C1 segment of cervical spinal cord (tissue), 14 donors: ENCODE measurements at regions not wholly inside any gene's neighbourhood (a gene's known extent, or its start where the extent isn't known, plus 50 kb on each side); places are given as distances from the start of the nearest gene placed in this dataset.
"Not testable (repeated sequence)": the region's sequence is repeated elsewhere in the genome, so short reads cannot be mapped to it uniquely, and the experiment has no call there.

Experiments
- DNase-seq, 14 donors: peaks; one replicate each; lab custom pipeline; 2025; lab: John Stamatoyannopoulos, UW

DNA sequence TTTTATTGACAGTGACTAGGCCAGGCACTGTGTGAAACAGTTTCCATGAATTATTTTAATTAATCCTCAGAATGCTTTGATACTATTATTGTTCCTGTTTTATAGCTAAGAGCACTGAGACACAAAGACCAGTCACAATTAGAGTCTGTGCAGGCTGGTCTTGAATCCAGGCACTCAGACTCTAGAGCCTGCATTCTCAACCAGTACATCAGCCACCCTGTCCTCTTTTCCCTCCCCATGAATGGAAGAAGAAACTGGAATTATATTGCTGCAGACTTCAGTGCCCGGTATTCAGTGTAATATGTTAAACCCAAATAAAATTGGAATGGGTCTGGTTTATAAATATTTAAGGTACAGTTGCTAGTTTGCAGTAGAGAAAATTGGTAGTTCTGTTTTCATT is 303.0 kb upstream of the RGS6 start:
- DNase-seq: no peak

DNA sequence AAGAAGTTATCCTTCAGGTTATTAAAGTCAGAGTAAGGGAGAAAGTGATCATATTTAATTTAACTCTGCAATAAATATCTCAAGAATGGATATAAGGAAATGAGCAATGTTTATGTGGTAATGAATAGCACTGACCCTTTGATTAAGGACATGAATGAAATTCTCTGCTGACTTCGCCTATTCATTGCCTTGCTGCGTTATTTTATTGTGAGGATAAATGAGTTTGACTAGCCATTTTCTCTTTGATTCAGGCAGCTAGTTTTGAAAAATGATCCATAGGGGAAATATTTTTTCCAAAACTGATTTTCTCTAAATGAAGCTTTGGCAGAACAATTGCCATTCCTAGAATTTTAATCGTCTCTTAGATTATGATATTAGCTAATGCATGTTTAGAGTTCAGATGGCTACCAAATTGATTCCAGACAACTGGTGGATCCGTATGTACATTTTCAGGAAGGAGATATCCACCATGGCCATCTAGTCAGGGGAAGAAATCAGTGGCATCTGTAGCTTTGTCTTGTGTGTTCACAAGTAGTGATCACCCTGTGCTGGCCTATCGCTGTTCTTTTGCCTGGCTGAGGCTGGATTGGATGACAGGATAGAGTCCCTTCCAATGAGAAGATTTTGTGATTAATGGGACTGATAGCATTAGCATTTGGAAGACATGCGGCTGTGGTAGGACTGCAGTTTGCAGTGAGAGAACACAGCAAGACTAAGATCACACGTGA is 302.3 kb upstream of the RGS6 start:
- DNase-seq: no peak

DNA sequence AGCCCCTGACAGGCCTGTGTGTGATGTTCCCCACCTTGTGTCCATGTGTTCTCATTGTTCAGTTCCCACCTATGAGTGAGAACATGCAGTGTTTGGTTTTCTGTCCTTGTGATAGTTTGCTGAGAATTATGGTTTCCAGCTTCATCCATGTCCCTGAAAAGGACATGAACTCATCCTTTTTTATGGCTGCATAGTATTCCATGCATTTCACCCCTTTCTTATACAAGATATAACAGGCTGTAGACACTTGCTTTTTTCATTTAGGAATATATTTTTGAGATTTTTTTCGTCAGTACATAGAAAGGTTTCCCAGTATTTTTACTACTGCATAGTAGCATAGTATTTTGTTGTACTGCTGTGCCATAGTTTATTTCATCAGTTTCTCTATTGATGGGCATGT is 301.2 kb upstream of the RGS6 start:
- DNase-seq: not testable (repeated sequence)

DNA sequence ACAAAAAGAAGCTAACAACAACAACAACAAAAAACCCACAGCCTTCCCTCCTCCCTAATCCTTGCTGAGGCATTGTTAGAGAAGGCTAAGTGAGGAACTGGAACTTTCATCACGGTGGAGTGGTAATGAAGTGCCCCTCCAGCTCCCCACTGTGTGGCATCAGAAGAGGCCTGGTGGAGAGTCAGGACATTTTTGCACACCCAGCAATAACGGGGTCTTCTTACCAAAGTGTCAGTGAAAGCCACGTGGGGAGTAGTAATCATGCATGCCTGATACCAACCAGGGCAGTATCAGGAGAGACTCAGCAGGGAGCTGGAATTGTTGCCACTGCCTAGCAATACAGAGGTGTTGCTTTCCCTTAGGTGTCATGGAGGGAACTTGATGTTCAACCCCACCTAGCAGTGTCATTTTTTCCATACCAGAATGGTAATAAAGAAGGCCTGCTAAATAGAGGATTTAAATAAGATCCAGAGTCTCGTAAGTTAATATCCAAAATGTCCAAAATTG is 299.7 kb upstream of the RGS6 start:
- DNase-seq: no peak

DNA sequence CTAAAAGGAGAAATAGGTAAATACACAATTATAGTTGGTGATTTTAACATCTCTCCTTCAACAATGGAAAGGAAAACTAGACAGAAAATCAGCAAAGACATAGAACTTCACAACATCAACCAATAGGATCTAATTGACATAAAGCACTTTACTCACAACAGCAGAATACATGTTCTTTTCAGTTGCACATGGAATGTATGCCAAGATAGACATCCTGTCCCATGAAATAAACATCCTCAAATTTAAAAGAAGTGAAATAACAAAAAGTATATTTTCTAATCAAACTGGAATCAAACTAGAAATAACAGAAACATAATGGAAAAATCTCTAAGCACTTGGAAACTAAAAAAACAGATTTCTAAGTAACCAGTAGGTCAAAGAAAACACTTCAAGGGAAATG is 296.2 kb upstream of the RGS6 start:
- no peak for DNase-seq

DNA sequence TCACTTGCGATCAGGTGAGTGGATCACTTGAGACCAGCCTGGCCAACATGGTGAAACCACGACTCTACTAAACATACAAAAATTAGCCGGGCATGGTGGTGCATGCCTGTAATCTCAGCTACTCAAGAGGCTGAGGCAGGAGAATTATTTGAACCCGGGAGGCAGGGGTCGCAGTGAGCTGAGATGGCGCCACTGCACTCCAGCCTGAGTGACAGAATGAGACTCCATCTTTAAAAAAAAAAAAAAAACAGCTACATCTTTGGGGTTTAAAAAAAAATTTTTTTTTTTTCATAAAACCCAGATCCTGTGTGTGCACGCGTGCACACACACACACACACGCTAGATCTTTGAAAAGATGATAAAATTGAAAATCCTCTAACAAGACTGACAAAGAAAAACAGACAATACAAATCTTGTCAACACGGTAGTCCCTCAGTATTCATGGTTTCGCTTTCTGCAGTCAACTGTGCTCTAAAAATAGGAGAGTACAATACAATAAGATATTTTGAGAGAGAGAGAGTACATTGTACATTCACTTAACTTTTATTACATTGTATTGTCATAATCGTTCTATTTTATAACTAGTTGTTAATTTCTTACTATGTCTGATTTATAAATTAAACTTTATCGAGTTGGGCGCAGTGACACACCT is 295.3 kb upstream of the RGS6 start:
- no peak for DNase-seq

DNA sequence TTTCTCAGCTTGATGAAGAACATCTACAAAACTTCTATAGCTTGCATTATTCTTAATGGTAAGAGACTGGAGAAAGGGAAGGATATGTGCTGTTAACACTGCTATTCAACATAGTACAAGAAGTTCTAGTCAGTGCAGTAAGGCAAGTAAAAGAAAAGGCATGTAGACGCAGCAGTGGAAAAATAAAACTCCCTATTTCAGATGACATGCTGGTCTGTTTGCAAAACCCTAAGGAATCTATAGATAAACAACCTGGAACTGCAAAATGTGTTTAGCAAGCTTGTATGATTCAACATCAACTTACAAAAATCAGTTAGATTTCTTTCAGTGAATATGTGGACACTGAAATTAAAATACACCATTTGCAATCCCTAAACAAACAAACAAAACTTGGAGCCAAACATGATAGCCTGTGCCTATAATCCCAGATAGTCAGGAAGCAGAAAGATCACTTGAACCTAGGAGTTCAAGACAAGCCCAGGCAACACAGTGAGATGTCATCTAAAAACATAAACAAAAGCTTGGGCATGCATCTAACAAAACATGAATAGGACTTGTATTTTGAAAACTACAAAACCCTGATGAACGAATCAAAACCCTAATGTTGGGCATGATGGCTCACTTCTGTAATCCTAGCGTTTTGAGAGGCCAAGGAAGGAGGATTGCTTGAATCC is 293.6 kb upstream of the RGS6 start:
- DNase-seq: no peak

DNA sequence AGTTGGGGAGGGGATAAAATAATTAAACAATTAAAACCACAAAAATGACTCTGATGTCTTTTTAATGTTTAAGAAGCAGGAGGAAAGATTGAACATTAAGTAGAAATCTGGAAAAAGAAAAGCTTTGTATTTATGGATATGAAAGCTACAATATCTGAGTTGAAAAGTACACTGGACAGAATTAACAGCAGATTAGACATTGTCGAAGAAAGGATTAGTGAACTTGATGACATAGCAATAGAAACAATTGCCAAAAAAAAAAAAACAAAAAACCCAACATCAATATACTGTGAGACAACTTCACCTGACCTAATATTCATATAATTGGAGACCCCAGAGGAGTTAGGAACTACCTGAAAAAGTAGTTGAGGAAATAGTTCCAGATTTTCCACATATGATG is 289.5 kb upstream of the RGS6 start:
- DNase-seq: no peak

DNA sequence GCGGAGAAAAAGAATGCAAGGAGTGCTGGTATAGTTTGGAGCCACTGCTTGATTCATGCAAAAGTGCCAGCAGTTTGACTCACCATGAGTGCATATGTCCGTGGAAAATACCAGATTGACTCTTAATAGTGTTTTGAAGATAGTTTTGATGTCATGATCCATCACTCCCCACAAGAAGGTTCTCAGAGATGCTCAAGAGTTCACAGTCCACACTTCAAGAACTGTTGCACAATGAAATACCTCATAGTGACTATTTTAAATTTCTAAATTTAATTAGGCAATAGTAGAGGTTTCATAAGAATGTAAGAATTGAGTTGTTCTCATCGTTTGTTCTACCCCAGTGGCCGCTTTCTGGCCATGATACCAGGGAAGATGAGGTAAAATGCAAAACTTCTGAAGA is 286.6 kb upstream of the RGS6 start:
- DNase-seq: no peak

DNA sequence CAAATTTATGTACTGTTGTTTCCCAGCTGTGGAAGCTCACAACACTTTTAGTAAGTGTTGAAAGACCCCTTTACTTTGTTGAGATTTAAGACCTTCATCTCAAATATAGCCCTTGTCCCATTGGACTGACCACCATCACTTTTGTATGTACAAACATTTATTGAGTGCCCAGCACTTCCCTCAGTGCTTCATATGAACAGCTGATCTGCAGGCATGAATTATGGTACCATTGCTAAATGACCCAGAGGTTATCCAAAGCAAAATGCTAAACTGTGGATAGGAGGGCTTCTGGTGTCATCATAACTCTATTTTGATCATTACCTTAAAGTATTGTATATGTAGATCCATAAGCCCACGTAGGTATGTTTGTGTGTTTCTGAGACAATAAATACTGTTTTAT is 285.7 kb upstream of the RGS6 start:
- no peak for DNase-seq

DNA sequence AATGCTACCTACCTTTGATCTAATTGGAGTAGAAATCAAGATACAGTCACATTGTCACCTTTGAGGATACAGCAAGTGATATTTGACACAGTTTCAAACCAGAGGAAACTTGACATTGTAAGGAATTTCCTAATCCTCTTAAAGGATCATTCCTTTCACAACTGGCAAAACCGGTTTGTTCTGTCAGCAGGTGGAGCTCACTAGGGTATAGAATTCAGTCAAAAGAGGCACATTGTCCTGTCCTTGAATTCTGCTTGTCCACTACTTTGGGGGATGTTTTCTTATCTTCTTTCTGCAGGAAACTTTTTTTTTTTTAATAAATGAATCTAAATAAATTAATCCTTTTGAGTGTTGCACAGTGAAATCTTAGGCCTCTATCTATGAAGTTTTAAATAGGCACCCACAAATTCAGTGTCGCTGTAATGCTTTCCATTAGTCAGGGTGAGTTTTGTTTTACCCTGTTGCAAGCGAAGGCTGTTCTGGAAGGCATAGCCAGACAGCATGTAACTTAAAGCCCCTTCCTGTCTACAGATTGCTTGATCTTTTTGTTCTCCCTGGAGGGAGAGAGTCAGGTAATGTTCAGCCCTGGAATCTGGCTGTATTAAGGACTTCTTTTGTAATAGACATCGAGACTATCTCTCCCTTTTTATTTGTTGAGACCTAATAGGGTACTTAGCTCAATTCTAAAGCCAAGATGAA is 285.0 kb upstream of the RGS6 start:
- no peak for DNase-seq

DNA sequence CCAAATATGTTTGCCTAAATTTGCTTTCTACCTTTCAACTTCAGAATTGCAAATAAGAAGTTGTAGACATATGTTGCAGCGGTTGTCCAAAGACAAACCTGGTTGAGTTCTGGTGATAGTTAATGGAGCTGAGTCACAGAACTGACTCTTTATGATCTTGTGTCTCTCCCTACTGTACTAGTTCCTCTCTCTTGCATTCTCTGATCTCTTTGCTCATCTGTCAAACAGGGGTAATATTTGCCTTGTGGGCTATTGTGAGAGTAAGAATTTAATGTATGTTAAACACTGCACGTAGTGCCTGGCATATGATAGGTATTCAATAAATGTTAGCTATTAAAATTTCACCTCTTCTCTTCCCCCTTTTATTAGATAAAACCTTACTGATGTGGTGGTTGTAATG is 283.5 kb upstream of the RGS6 start:
- no peak for DNase-seq

DNA sequence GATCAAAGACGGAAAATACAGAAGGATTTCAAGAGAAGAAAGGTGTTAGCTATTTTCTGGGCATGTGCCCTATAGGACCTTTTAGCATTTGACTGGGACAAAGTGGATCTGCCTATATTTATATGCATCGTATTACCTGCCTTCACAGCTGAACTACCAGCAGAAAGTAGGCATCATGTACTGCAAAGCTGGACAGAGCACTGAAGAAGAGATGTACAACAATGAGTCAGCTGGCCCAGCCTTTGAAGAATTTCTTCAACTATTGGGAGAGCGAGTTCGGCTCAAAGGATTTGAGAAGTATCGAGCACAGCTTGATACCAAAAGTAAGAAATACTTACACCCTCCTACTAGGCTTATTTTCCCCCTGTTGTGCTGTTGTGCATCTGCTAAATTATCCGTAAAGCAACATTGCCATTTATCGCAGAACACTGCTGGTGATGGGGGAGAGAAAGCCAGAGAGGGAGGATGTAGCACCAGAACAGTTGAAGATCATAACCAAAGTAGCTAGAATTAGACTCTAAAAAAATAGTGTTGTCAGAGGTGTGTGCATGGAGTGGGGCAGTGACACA is 282.0 kb upstream of the RGS6 start:
- DNase-seq: no peak

DNA sequence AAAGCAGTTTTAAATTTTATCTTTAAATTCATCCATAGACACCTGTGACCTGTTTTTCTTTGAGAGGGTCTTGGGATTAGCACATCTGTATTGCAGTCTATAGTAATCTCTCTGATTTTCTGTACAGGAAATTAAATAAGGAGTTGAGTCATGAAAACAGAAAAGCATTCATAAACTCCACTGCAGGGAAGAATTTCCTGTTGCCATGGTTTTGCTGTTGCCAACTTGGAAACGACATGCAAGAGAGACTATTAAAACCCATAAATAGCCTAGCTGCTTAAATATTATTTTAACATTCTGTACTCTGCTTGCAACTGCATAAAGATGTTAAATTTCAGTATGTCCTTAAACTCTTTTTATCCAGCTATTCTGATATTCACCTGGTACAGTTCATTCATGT is 281.0 kb upstream of the RGS6 start:
- DNase-seq: peak in 1 of 14 donors; percentile 5

DNA sequence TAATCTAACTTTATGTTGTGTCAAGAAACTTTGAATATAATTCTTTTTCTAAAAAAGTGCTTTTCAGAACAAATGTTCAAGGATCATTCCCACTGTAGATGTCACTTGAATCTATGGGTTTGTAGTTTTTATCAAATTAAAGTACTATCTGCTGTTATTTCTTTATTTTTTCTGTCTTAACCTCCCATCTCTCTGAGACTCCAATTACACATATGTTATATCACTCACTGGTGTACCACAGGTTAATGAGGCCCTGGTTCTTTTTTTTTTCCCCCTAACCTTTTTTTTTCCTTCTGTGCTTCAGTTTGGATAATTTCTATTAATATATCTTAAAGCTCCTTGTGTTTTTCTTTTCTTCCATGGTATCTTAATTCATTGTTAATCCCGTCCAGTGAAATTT is 279.9 kb upstream of the RGS6 start:
- no peak for DNase-seq

DNA sequence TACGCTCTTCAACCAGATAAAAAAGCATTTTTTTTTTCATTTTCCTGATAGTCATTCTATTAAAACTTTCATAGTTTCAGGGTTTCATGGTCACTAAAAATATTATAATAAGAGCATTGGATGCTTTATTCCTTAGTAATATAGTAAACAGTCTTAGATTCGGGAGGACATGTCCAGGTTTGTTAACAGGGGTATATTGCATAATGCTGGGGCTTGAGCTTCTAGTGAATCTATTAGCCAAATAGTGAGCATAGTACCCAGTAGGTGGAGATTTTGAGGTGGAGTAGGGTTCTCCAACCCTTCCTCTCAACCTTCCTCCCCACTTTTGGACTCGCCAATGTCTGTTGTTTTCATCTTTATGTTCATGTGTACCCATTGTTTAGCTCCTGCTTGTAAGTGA is 277.4 kb upstream of the RGS6 start:
- DNase-seq: no peak

DNA sequence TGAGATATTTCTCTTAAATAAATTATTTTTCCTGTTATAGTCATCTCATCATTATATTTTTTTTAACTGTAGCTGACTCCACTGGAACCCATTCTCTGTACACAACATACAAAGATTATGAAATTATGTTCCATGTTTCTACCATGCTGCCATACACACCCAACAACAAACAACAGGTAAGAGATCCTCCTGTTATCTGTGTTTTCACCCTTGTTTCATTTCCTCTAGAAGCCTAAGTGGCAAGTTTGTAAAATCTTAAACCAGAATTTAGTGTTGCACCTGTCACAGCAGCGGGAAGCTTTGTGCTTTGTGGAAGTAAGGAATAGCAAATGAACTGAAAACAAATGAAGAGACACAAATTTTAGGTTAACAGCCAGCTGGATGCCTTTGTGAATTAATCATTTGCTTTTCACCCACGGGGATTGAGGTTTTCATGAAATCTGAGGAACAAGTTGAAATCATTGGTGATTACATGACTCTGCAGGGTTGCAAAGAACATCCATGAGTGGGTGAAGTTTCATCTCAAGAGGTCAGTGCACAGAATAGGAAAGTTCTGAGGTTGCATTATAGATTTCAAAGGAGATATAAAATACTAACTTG is 273.9 kb upstream of the RGS6 start:
- peak in 1 of 14 donors; percentile 57 for DNase-seq

DNA sequence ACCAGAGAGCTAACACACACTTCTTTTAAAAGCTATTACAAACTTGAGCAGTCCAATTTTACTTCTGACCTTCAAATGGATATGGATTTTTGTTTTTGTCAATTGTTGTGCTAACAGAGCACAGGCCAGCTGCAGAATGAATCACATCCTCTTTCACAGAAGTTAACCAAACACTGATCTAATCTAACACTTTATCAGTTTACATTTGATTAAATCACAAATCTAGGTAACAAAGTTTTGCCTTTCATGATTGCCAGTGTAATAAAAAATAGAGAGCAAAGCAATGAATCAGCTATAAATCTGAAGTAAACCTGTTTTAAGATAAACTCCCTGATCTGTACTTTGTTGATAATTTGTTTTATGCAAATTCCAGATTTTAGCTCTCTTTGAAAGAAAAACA is 273.1 kb upstream of the RGS6 start:
- DNase-seq: peak in 1 of 14 donors; percentile 19

DNA sequence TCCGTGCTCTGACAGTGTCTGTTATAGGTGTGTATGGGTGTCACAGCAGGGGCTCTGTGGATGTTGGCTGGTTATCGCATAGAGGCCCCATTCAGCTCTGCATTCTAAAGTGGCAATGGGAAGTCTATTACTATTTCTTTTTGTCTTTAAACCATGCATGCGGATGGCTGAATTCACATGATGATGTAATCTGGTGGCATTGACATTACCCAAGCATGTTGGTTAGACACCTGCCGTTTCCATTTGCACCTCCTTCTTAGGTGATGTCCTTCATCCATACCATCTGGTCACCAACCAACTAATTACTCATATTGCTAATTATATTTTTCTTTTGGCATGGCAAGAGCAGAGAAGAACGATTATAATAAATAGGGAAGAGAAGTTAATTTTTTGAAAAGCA is 270.8 kb upstream of the RGS6 start:
- DNase-seq: peak in 1 of 14 donors; percentile 83

DNA sequence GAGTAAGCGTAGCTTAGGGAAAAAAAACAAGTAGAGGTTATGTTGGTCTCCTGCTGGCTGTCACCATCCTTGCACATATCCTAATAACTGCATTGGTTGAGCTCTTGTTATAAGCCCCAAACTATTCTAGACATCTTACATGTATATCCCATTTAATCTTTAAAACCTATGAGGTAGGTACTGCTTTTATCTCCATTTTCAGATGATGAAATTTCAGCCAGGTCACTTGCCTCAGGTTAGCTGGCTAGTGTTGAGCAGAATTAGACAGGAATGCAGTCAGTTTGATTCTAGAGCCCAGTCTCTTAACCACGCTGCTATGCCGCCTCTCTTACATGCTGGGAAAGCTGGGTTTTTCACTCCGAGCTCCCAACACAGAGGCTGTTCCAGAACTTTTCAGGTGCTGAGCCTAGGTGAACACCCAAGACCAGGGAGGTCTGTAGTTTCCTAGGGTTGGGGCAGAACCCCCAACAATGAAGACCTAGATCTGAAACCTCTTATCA is 269.9 kb upstream of the RGS6 start:
- DNase-seq: peak in 1 of 14 donors; percentile 68

DNA sequence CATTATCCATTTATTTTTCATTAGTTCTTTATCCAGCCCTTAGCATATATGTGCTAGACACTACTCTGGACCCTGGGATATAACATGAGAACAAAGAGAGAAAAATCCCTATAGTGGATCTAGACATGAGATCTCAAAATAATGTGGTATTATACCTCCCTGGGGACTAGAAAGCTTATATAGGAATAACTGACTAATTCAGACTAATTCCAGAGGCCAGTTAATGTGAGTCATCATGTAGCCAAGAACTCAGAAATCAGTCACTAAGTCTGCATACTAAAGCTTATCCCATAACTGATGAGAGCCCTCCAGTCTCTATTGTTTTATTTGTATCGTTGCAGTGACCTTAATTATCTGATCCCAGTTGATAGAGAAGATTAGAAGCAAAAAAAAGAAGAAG is 267.1 kb upstream of the RGS6 start:
- no peak for DNase-seq
